A549 (cell line): ENCODE measurements at regions not wholly inside any gene's neighbourhood (a gene's known extent, or its start where the extent isn't known, plus 50 kb on each side); places are given as distances from the start of the nearest gene placed in this dataset.

Experiments used
- CTCF ChIP-seq: fragments of >200 bp; sonication (Bioruptor Twin); formaldehyde crosslinking; IDR thresholded peaks from 3 replicates; pipeline ENCODE4 v1.5.1; 2016
- FOSL2 ChIP-seq, 2 experiments: fragments of 450-650 bp in 1 of 2; fragments of >200 bp in 1 of 2; sonication (Bioruptor Twin) in 1 of 2; formaldehyde crosslinking; IDR thresholded peaks; 2 replicates each; pipeline versions ENCODE4 v1.5.0 to v1.6.1; 2016 to 2020; ENCODE audit warnings: mild to moderate bottlenecking in 1 of 2, moderate library complexity in 1 of 2
- ZC3H11A ChIP-seq: fragments of 450-650 bp; IDR thresholded peaks from 2 replicates; pipeline ENCODE4 v1.6.1; 2014; ENCODE audit warnings: antibody characterized with exemption, mild to moderate bottlenecking
- ZNF302 ChIP-seq: fragments of 250-450 bp; sonication (Bioruptor Pico); IDR thresholded peaks from 2 replicates; pipeline ENCODE4 v1.9.0; 2021; ENCODE audit warnings: inconsistent platforms, mild to moderate bottlenecking, moderate library complexity

GRCh38 chrX:112164420-112164819, 81.8 kb upstream of the TRPC5 start:
- no peak for TF ChIP-seq ZC3H11A
- TF ChIP-seq CTCF = no peak
- TF ChIP-seq FOSL2 (IDR thresholded peaks at IDR 0.05) = no peak
- TF ChIP-seq FOSL2 (CRISPR knock-in tag; IDR thresholded peaks at IDR 0.05) = no peak
- TF ChIP-seq ZNF302 (CRISPR knock-in tag) = no peak
